Skin of body (tissue), 1 donor: ENCODE measurements at regions not wholly inside any gene's neighbourhood (a gene's known extent, or its start where the extent isn't known, plus 50 kb on each side); places are given as distances from the start of the nearest gene placed in this dataset.

Source experiments
- DNase-seq: peaks from one replicate; lab custom pipeline; 2025; lab: John Stamatoyannopoulos, UW

DNA sequence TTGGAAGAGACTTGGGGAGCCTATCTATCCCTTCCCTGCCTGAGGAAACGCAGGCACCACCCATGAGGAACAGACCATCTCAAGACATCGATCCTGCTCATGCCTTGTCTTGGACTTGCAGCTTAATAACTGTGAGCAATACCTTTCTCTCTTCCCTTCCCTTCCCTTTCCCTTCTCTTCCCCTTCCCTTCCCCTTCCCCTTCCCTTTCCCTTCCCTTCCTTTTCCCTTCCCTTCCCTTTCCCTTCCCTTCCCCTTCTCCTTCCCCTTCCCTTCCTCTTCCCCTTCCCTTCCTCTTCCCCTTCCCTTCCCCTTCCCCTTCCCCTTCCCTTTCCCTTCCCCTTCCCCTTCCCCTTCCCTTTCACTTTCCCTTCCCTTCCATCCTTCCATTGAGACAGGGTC lies 650.7 kb upstream of the SOX11 start:
- no peak for DNase-seq

DNA sequence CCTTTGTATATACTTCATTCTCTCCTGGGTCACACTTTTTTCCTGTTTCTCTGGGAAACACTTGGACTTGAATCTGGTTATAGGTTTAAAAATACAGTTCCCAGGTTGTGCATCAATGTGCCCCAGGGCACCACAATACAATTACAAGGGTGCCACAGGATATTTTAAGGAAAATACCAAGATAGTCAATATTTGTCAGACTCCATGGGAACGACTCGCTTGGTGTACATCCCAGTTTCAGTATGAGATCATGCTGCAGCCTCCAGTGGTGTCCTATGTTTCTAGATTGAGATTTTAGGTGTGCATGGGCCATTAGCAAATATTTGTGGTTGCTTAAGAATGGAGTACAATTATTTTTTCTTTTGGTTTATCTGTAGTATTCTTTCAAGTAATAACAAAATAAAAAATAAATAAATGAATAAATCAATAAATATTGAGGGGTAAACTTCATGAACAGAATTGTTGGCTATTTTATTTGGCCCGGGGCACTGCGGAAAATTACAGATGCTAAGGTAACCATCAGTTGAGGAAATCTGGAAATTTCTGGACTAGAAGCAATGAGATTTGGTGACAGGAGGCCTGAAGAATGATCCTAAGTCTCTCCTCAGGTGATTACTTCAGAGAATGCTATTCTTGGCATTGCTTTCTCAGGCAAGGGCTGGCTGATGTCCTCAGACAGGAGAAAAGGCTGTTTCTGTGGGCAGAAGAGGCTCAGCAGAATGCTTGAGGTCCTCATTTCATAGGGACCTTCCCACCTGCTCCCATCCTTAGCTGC lies 649.3 kb upstream of the SOX11 start:
- no peak for DNase-seq

DNA sequence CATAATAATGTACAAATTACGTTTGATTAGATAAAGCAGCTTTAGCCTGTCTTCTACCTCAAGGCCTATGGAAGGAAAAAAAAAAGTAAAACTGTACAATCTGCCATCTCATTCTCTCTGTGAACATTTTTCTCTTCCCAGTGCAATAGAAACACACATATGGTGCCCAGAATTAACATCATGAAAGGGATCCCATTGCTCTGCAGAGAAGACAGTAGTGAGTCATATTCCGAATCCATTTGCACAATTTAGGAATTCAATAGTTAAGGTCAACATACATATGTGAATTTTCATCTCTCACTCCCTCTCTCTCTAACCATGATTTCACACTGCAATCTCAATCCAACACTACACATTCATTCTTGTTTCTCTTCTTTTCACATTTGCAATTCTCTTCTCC lies 640.9 kb upstream of the SOX11 start:
- no peak for DNase-seq

DNA sequence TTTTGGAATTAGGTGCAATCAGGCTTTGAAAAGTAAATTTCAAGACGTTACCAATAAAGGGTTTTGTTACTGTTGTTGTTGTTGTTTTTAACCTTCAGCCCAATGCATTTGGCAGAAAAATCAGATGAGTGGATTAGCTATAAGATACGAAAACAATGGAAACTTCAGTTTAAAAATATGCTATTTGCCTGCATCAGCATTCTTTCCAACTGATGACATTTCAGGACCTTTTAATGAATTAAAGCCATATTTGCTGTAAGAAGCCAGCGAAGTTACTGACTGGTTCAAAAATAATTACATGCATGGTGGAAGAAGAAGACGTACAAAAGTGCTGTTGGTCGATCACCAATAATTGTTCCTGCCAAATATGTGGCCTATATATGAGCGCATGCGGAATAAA lies 639.3 kb upstream of the SOX11 start:
- DNase-seq, result no peak

DNA sequence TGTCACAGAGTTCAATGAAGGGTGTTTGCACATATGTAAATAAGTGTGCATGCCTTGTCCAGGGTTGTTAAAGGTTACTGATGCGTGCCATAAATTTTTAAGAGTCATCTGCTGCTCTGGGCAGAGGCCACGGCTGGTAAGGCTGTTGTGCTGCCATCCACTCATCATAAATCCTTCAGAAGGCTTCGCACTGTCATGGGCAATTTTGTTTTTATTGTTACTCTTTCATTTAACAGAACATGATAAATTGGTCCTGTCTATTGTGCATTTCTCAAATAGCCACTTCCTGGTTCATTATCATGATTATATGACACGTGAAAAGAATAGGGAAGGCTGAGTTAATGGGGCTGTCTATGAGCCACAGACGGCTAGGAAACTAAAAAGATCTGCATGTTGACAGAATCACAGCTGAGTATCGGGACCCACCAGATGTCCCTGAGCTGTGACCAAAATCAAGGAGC lies 634.3 kb upstream of the SOX11 start:
- DNase-seq, result no peak

DNA sequence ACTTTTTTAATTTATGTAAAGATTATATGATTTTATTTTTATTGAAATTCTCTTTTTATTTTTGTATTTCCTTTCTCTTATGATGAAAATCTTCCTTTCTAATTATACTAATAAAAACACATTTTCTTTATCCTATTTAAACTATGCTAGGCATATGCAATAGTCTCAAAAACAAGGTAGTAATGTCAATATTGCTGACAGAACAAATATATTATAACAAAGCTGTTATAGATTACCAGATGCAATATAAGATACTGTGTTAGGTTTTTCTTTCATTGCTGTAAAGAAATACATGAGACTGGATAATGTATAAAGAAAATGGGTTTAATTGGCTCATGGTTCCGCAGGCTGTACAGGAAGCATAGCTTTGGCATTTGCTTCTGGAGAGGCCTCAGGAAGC lies 631.2 kb upstream of the SOX11 start:
- no peak for DNase-seq

DNA sequence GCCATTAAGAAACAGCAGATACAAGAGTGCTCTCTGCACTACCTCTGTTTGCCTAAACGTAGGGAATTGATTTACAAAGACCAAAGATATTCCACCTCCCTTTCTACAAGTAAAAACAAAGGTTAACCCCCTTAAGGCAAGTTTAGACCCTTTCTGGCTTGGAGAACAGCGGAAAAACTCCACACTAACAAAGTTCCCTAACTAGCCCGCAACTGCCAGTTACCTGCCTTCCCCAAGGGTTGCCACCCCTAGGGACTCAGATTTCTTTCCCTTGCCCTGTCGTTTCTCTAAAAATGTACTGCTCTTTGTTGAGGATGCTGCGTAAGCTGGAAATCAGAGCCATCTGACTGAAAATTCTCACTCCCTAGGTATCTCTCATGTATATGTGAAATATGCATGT lies 627.5 kb upstream of the SOX11 start:
- no peak for DNase-seq

DNA sequence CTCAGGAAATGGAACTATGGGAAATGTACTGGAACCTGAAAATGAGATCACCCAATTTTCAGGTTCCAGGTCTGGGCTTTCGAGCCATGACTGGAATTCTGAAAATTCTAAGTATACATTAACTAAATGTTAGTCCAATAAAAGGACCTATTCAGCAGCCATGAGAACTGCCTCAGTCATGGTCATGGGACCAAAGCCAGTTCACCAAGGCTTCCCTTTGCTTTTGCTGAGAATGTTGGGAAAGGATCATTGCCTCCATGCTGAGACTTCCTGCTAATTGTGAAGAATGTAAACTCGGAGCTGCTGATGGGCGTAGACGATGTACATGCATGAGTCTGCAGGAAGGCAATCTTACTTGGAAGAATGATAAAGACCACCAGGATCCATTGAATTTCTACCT lies 624.4 kb upstream of the SOX11 start:
- no peak for DNase-seq

DNA sequence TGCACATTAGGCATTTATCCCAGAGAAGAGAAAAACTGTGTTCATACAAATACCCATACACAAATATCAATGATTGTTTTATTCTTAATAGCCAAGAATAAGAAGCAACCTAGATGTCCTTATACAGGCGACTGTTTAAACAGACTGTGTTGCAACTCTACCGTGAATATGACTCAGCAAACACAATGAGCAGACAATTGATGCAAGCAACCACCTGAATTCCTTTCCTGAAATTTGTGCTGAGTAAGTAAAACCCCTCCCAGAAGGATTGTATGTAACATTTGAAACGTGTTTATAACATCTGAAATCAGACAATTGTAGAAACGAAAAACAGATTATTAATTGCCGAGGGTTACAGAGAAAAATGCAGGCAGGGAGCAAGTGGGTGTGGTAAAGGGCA lies 621.9 kb upstream of the SOX11 start:
- no peak for DNase-seq

DNA sequence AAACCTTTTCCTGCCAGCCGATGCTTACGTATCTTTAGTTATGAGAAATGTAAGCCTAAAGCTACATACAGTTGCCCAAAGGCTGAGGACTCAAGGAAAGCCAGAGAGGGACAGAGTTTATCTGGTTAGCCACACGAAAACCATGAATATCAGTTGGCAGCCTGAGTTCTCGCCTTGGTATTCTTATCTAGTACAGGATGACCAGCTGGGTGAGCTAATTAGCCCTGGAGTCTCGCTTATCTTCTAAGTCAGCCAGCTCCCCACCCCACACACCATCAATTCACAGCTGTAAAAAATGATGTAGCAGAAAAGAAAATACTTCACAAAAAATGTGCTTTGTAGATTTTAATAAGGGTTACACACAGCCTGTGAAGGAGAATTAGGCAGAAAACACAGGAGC lies 617.5 kb upstream of the SOX11 start:
- no peak for DNase-seq

DNA sequence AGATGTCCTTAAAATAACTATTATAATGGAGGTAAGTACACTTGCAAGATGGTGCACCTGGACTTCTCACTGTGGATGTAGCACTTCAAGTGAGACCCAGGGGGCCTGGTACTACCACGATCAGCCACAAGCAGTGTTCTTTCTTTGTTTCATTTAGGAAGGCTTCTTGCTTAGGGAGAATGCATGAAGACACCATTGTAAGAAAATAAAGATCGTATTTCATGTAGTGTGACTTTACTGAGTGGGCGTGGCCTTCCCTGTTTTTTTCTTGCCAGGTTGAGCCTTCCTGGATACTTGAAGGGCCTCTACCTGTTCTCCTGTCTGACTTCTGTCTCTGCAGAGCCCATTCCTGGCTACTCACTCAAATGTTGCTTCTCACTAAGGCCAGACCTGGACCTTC lies 615.6 kb upstream of the SOX11 start:
- no peak for DNase-seq

DNA sequence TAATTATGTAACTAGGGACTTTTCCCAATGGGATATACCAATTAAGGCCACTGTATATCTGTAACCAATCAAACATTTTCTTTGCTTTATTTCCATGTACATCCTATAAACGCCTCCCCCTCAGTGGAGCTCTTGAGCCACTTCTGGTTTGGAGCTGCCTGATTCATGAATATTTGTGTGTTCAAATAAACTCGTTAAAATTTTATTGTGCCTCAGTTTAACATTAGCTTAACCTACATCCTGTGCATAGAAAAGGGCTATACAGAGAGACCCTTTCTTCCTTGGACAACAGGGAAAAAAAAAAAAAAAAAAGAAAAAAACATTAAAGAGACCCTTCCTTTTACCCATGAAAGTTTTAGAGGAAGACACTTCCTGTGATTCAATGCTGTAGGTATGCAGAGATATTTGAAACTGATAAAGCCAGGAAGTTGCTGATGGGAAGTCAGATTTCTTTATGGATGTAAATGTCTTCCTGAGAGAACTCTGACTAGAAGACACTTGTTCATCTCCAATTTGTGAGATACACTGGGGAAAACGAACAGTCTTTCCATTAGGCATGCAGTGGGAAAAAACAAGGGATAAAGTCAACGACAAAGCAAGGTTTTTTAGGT lies 614.6 kb upstream of the SOX11 start:
- no peak for DNase-seq

DNA sequence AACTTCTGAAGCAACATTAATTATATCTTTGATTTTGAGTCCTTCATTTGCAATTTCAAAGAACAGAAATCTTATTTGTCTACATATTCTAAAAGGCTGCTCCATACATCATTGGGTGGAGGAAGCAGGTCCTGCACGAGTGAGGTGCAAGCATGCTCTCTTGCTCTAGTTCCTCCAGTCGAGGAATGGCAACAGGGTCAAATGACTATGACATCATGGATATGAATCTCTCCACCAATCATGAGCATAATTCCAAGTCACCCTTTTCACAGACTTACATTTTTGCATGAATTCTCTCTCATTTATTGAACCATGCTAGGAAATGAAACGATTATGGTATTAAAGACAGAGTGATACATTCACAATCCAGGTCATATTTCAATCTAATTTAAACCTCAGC lies 608.8 kb upstream of the SOX11 start:
- no peak for DNase-seq

DNA sequence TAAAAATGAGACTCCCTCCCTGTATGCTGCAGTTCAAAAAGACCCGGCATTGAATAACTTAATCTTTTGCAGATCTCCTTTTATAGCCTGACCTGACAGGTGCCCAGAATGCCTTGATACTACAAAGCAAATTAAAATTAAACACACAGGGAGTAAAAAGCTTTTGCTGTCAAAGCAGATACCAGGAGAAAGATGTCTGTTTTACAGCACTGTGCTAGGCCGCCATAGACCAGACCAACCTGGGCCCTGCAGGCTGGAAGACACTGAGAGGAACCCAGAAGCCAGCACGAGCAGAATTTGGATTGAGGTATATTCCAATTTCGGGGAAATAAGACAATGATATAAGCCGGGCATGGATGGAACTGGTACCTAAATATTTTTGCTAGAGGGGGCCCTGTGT lies 602.8 kb upstream of the SOX11 start:
- DNase-seq, result no peak

DNA sequence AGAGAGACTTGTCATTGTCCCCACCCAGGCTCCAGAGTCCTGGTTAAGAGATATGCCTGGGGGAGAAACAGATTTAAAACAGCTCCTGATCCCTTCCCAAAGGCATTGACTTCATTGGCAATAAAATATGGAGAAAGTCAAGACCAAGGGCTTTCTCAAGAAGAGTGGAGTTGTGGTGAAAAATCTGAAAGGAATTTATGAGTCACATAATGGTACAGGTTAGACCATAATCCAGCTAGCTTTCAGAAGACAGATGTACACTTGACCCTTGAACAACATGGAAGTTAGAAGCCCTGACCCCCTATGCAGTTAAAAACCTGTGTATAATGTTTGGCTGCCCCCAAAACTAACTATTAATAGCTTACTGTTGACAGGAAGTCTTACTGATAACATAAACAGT lies 599.1 kb upstream of the SOX11 start:
- DNase-seq, result no peak

DNA sequence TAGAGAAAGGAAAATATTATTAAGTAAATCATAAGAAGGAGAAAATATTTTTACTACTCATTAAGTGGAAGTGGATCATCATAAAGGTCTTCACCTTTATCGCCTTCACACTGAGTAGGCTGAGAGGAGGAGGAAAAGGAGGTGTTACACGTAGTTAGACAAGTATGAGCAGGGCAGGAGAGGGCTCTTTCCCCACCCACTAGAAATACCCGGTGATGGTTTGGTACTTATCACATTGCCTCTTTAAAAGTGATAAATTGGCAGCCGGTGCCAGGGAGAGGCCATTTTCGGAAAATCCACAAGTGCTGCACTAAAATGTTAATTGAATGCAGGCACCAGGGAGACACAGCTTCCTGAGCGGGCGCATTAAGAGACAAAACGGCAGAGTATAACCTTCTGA lies 598.7 kb upstream of the SOX11 start:
- DNase-seq, result no peak

DNA sequence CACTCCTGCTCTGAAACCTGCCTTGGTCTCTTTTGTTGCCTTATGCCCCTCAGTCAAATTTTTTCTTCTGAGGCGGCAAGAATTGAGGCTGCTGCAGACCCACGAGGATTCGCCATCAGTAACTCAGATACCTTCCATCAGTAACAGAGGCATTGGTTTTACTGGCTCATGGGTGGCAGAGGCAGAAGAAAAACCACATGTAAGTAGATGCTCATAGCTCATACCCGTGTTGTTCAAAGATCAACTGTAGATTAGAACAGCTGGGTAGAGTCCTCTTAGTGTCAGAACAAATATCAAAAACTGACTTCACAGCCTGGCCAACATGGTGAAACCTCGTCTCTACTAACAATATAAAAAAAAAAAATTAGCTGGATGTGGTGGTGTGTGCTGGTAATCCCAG lies 598.0 kb upstream of the SOX11 start:
- no peak for DNase-seq

DNA sequence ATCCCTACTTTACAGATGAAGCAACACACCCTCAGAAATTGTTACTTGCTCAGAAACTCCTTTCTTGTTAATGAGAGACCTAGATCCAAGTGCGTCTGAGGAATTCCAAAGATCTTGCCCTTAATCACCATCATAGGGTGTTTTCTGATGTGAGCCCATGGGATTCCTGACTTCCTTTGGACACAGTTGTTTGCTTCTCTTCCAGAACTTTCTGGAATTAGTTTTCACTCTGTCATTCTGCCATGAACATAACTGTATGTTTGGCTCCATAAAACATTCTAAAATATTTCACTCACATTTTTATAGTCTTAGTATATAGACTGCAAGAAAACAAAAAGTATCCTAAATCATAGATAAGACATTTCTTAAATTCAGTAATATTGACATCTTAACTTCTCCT lies 593.9 kb upstream of the SOX11 start:
- DNase-seq, result peak; percentile 1

DNA sequence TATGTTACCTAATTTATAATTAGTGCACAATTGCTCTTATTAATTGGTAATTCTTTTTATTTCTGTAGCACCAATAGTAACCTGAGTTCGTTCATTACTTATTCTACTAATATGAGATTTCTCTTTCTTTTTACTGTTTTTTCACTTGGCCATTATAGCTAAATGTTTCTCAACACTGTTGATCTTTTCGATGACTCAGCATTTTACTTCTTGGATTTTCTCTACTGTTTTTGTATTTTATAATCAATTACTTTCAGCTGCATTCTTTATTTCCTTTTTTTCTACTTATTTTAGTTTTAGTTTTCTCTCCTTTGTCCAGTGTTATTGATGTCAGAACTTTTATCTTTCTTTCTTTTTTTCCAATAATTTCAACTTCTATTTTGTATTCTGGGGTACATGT lies 589.4 kb upstream of the SOX11 start:
- no peak for DNase-seq

DNA sequence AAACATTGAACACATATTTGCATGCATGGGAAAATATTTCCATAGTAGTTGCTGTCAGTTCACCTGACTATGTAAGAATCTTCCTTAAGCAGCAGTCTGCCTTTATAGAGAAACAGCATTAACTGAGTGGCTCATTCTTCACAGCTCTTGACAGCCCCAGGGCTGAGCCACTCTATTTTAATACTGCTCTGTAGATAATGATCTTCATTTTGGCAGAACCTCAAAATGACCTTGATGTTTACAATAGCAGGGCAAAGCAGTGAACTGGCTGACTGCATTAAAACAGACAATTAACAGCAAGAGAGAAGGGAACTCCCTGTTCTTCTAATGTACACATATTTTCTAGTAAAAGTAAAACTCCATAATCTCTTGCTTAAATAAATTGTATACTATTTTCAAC lies 580.6 kb upstream of the SOX11 start:
- DNase-seq, result no peak

DNA sequence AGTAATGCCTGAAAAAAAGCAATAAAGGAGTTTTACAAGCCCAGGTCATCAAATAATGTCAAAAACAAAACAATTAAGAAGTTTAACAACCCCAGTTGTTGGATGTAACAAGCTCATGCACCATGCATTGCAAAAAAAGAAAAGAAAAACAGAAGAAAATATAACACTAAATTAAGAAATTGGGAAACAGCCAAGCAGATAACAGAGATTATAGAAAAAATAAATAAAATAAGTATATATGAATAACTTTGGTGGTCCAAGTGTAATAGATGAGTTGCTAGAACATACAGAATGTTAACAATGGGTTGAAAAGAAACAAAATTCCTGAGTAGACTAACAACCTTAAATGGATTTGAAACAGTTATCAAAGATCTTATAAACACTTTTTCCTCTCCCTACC lies 573.1 kb upstream of the SOX11 start:
- no peak for DNase-seq

DNA sequence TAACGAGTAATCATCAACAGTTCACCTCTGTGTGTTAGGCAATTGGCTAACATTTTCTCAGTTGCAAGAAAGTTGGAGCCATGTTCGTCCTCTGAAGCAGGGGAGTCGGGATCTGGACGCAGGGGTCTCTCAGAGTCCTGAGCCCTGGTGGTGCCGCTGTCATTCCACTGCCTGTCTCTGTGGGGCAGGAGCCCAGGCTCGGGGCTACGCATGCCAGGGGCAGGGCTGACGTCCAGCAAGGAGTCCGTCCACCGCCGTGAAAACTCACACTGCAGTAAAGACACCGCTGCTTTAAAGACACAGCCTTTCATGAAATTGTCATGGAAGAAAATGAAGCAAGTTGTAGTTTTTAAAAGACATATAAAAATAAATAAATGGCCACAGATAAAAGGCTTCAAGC lies 571.1 kb upstream of the SOX11 start:
- DNase-seq, result no peak

DNA sequence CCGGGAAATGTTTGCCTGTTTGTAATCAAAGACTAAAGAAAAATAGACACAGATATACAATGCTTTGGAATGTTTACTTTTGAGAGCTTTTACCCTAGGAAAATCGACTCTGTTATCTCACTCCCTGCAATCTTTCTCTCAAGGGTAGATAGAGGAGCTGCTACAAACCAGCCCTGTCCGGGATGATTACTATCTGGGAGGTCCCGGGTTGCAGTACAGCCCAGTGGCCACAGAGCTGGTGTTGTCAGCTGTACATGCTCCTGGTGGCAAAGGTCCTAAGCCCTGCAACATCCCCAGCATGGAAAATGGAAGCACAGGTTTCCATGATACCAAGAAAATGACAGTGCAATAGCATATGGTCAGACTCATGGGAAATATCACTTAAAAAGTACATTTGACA lies 570.5 kb upstream of the SOX11 start:
- no peak for DNase-seq
